ENCODE measurements at regions not wholly inside any gene's neighbourhood (a gene's known extent, or its start where the extent isn't known, plus 50 kb on each side); places are given as distances from the start of the nearest gene placed in this dataset.
A peak's percentile ranks its signal among the peaks of the same experiment; 100 is the strongest.
"Not testable (repeated sequence)": the region's sequence is repeated elsewhere in the genome, so short reads cannot be mapped to it uniquely, and the experiment has no call there.

- H3K4me3 Mint-ChIP-seq = no peak overlapping the region
- peaks cover 0 to 23% (median 16%) of the 10 kb centered on the region in 6 donors for H3K9me3 Mint-ChIP-seq
- H3K4me1 Mint-ChIP-seq = no peaks in the 10 kb centered on the region
- peaks cover 0 to 14% (median 6%) of the 10 kb centered on the region in 3 donors for H3K36me3 Mint-ChIP-seq
- no peak overlapping the region for H3K27ac Mint-ChIP-seq
- DNase-seq = no peak
- H3K27me3 Mint-ChIP-seq (ENCODE audit: low read depth in 3 of 3) = peaks cover 0 to 9% (median 4%) of the 10 kb centered on the region in 3 donors
These were observed 89.2 kb downstream of the SAMD9 start for GRCh38 chr7:93028610-93029009.

GRCh38 chr7:93027044-93027443, 90.7 kb downstream of the SAMD9 start:
- H3K36me3 Mint-ChIP-seq = peaks cover 0 to 9% (median 6%) of the 10 kb centered on the region in 3 donors
- H3K9me3 Mint-ChIP-seq = peaks cover 2 to 16% (median 12%) of the 10 kb centered on the region in 6 donors
- no peak overlapping the region for H3K4me3 Mint-ChIP-seq
- no peak for DNase-seq
- no peaks in the 10 kb centered on the region for H3K4me1 Mint-ChIP-seq
- no peak overlapping the region for H3K27ac Mint-ChIP-seq
- H3K27me3 Mint-ChIP-seq (ENCODE audit: low read depth in 3 of 3) = peaks cover 0 to 9% (median 3%) of the 10 kb centered on the region in 3 donors

GRCh38 chr7:93026425-93026824, 91.4 kb downstream of the SAMD9 start:
- H3K27me3 Mint-ChIP-seq (ENCODE audit: low read depth in 3 of 3) = peaks cover 0 to 9% (median 5%) of the 10 kb centered on the region in 3 donors
- H3K4me1 Mint-ChIP-seq = no peaks in the 10 kb centered on the region
- H3K27ac Mint-ChIP-seq = no peak overlapping the region
- H3K36me3 Mint-ChIP-seq = peaks cover 0 to 6% (median 5%) of the 10 kb centered on the region in 3 donors
- peaks cover 2 to 12% (median 8%) of the 10 kb centered on the region in 6 donors for H3K9me3 Mint-ChIP-seq
- no peak overlapping the region for H3K4me3 Mint-ChIP-seq
- DNase-seq = no peak

- Mint-ChIP-seq H3K9me3 (peaks cover 0 to 4% (median 2%) of the 10 kb centered on the region in 6 donors), H3K4me3 (no peak overlapping the region), H3K36me3 (no peaks in the 10 kb centered on the region), H3K27me3 (ENCODE audit: low read depth in 3 of 3) (peaks cover 0 to 9% (median 3%) of the 10 kb centered on the region in 3 donors), H3K4me1 (no peaks in the 10 kb centered on the region), H3K27ac (no peak overlapping the region)
- DNase-seq = no peak
These were observed 92.4 kb downstream of the SAMD9 start for GRCh38 chr7:93025389-93025788.

GRCh38 chr7:93022931-93023478, 94.8 kb downstream of the SAMD9 start:
- H3K27ac Mint-ChIP-seq; H3K4me3 Mint-ChIP-seq; DNase-seq; H3K36me3 Mint-ChIP-seq; H3K27me3 Mint-ChIP-seq (ENCODE audit: low read depth in 3 of 3); H3K4me1 Mint-ChIP-seq; H3K9me3 Mint-ChIP-seq: not testable (repeated sequence)

GRCh38 chr7:93021748-93022147, 96.0 kb downstream of the SAMD9 start:
- Mint-ChIP-seq H3K27me3 (ENCODE audit: low read depth in 3 of 3) (peaks cover 0 to 3% (median 3%) of the 10 kb centered on the region in 3 donors), H3K9me3 (peaks cover 0 to 2% (median 0%) of the 10 kb centered on the region in 6 donors), H3K36me3 (no peaks in the 10 kb centered on the region), H3K27ac (no peak overlapping the region), H3K4me3 (no peak overlapping the region), H3K4me1 (no peaks in the 10 kb centered on the region)
- DNase-seq = no peak

GRCh38 chr7:93018716-93019115, 99.1 kb downstream of the SAMD9 start:
- peaks cover 0 to 2% (median 0%) of the 10 kb centered on the region in 6 donors for H3K9me3 Mint-ChIP-seq
- no peaks in the 10 kb centered on the region for H3K4me1 Mint-ChIP-seq
- no peak for DNase-seq
- H3K36me3 Mint-ChIP-seq = no peaks in the 10 kb centered on the region
- no peak overlapping the region for H3K4me3 Mint-ChIP-seq
- no peak overlapping the region for H3K27ac Mint-ChIP-seq
- H3K27me3 Mint-ChIP-seq (ENCODE audit: low read depth in 3 of 3) = peaks cover 0 to 3% (median 0%) of the 10 kb centered on the region in 3 donors

GRCh38 chr7:93016681-93017381, 100.9 kb downstream of the SAMD9 start:
- Mint-ChIP-seq H3K27ac (no peak overlapping the region), H3K4me1 (no peaks in the 10 kb centered on the region), H3K27me3 (ENCODE audit: low read depth in 3 of 3) (no peaks in the 10 kb centered on the region), H3K9me3 (no peaks in the 10 kb centered on the region), H3K4me3 (no peak overlapping the region), H3K36me3 (no peaks in the 10 kb centered on the region)
- no peak for DNase-seq

- Mint-ChIP-seq H3K27ac (no peak overlapping the region), H3K27me3 (ENCODE audit: low read depth in 3 of 3) (no peaks in the 10 kb centered on the region), H3K4me1 (no peaks in the 10 kb centered on the region), H3K9me3 (no peaks in the 10 kb centered on the region), H3K4me3 (no peak overlapping the region), H3K36me3 (no peaks in the 10 kb centered on the region)
- no peak for DNase-seq
These were observed 101.8 kb downstream of the SAMD9 start for GRCh38 chr7:93015779-93016481.

GRCh38 chr7:93015101-93015778, 102.5 kb downstream of the SAMD9 start:
- no peak overlapping the region for H3K4me3 Mint-ChIP-seq
- H3K27me3 Mint-ChIP-seq (ENCODE audit: low read depth in 3 of 3) = no peaks in the 10 kb centered on the region
- H3K36me3 Mint-ChIP-seq = no peaks in the 10 kb centered on the region
- no peak overlapping the region for H3K27ac Mint-ChIP-seq
- DNase-seq = no peak
- no peaks in the 10 kb centered on the region for H3K4me1 Mint-ChIP-seq
- no peaks in the 10 kb centered on the region for H3K9me3 Mint-ChIP-seq

GRCh38 chr7:93014410-93014809, 103.4 kb downstream of the SAMD9 start:
- Mint-ChIP-seq H3K9me3 (no peaks in the 10 kb centered on the region), H3K36me3 (no peaks in the 10 kb centered on the region), H3K4me1 (no peaks in the 10 kb centered on the region), H3K27me3 (ENCODE audit: low read depth in 3 of 3) (no peaks in the 10 kb centered on the region), H3K4me3 (no peak overlapping the region), H3K27ac (no peak overlapping the region)
- DNase-seq = no peak

- DNase-seq = no peak
- H3K4me1 Mint-ChIP-seq = no peaks in the 10 kb centered on the region
- peak overlapping the region in 1 of 6 donors; percentile 16 for H3K27ac Mint-ChIP-seq
- H3K36me3 Mint-ChIP-seq = no peaks in the 10 kb centered on the region
- no peaks in the 10 kb centered on the region for H3K27me3 Mint-ChIP-seq (ENCODE audit: low read depth in 3 of 3)
- no peak overlapping the region for H3K4me3 Mint-ChIP-seq
- no peaks in the 10 kb centered on the region for H3K9me3 Mint-ChIP-seq
These were observed 104.2 kb downstream of the SAMD9 start for GRCh38 chr7:93013446-93014061.

- Mint-ChIP-seq H3K36me3 (no peaks in the 10 kb centered on the region), H3K4me1 (no peaks in the 10 kb centered on the region), H3K27me3 (ENCODE audit: low read depth in 3 of 3) (peaks cover 0 to 3% (median 0%) of the 10 kb centered on the region in 3 donors), H3K9me3 (no peaks in the 10 kb centered on the region), H3K4me3 (no peak overlapping the region), H3K27ac (no peak overlapping the region)
- no peak for DNase-seq
These were observed 106.2 kb downstream of the SAMD9 start for GRCh38 chr7:93011351-93012294.
